Non-pigmented ciliary epithelial cell (primary cell): ENCODE measurements at regions not wholly inside any gene's neighbourhood (a gene's known extent, or its start where the extent isn't known, plus 50 kb on each side); places are given as distances from the start of the nearest gene placed in this dataset.

ENCODE experiments used
- DNase-seq: peaks from one replicate; pipeline ENCODE4 v3.0.0-alpha.2; 2010; ENCODE audit warnings: low read depth

DNA sequence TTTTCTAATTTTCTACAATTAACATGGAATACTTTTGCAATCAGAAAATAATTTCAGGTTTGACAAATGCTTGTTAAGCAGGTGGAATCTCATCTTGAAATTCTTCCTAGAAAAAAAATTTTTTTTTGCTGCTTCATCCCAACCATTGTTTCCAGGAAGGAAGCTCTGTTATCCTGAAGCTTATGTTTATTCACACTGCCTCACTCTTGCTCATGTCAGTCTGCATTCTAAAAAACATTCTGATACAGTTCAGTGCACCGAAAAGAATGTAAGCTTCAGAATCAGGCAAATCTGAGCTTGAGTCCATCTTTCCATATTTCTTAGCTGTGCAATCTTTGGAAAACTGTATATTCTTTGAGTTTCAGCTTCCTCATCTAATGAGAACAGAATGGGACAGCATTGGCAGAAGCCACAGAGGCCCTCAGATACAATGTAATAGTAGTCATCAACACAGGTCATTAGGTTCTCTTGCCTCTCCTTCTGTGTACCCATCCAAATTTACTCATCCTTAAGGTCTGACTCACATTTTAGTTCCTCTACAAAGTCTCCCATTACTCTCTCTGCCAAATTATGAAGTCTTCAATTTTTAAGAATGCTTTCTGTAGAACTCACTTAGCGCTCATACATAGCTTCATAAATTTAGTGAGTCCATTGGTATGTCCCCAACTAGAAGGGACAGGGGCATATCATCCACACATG lies 881.8 kb upstream of the NR2F2 start:
- DNase-seq: no peak

DNA sequence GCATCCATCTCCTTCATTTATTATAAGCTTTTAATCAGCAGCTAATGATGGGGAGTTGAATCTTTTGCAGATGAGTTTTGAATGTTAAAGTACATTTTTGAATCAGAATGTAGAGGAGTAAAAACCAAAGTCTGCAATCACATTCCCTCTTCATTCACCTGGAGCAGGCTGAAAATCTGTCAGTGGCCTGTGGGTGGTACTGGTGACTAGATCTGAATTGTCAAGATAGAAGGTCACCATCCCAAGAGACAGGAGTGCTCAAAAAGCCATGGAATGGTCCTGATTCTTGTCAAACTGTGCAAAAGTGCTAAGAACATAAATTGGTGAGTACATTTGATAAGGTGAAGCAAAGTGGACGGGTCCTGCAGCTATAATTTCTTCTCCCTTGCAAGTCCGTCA lies 881.3 kb upstream of the NR2F2 start:
- no peak for DNase-seq

DNA sequence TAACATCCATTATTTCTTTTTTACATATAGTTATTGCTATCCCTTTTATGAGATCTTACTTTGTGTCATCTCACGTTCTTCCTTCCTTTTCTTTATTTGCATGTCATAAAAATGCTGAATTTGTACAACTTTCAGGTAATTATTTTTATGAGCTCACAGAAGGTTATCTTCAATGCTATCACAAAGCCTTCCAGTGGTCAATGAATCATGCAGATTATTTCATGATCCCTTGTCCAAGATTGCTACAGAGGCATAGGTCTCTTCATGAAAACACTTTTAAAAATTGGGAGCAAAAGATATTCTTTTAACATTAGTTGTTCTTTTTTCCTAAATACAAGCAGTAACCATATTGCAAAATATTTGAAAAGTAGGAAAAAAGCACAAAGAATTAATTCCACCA lies 880.1 kb upstream of the NR2F2 start:
- no peak for DNase-seq

DNA sequence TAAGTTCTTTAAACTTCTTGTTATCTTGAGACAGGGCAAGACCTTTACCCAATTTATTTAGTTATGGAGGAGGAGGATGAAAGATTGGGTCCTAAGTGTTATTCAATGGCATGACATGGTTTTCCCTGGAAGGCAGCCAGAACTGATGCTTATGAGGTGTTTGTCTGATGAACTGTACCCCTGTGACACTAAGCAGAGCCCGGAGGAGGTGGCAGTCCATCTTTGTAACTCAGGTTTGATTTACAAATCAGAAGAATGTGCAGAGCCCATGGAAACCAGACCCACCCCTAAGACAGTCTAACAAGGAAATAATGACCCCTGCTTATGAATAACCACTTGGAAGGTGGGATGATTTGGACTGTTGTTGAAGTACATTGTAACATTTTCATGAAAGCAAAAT lies 878.6 kb upstream of the NR2F2 start:
- no peak for DNase-seq

DNA sequence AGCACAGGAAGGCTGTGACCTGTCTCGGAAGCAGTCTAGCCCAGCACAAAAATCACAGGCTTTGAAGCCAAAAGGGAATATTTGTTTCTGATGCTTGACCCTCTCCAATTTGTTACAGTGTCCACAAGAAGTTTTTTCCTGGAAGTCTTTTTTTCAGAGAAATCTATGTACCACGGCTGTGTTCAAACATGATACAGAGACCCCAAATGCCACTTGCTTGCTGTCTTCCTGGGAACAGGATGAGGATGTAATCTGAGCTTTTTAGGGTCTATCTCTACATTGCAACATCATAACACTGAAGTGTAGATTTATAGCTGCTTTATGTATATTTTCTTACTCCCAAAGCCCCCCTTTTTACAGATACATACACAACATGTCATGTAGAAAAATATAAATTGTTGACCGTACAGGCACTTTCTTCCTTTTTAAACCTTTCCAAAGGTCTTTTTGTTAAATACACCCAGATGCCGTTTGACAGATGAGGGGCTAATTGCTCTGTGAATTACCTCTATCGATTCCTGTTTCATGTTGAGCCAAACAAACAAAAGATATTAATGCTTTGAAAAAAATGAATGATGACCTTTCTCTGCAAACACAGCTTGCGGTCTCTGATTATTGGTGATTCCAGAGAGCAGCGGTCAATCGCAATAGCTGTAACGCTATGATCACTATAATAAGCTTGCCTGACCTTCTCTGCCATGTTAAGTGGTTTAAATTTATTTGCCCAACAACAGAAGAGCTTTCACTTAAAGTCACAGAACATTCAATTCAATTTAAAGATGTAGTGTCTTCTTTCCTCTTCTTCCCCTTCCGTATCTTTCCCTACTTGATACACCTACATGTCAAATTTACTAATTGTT lies 875.9 kb upstream of the NR2F2 start:
- DNase-seq: no peak

DNA sequence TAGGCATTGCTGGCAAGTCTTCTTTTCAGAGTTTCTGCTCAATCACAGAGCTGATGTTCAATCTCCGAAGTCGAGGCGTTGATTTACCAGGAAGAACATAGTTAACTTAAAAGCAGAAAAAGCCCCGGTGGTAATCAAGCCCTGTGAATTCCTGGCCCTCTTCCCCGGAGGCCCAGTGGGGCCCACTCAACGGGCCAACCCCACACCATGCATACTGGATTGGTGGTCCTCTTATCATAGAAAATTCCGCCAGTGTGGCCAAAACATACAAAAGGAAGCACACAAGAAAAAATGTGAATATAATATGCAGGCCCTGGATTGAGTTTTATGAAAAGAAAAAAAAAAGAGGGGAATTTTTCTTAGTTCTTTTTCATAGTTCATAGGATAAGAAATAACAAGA lies 873.0 kb upstream of the NR2F2 start:
- DNase-seq: no peak

DNA sequence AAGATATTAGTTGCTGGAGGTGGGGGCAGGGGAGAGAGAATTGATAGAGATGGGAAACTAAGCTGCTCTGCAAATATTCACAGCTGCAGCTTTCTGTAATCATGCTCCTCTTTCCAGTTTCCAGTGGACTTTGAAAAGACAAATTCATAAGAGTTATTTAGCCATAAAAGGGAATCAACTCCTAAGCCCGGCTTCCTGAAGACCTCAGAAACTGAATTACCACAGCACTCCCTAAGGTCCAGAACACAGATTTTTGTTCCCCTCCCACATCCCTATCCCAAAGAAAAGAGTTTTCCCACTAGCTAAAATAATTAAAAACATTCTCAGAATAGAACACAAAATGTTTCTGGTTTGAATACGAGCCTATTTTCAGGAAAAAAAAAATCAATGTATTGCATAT lies 871.8 kb upstream of the NR2F2 start:
- DNase-seq: no peak

DNA sequence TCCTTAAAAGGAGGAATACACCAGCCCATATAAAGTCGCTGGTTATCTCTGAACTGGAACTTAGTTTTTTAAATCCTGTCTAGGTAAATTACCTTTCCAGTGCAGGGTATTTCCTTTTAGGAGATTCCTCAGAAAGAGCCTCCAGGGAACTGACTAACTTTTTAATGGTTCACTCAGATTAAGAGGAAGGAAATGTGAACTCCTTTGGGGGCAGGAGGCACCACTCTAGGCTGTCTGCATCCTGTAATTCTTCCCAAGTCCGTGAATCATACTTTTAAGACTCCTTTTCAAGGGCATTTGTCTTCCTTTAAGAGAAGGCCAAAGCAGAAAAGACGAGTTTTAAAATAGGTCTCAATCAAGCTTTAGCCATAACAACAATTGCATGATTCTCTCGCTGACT lies 871.2 kb upstream of the NR2F2 start:
- DNase-seq: no peak

DNA sequence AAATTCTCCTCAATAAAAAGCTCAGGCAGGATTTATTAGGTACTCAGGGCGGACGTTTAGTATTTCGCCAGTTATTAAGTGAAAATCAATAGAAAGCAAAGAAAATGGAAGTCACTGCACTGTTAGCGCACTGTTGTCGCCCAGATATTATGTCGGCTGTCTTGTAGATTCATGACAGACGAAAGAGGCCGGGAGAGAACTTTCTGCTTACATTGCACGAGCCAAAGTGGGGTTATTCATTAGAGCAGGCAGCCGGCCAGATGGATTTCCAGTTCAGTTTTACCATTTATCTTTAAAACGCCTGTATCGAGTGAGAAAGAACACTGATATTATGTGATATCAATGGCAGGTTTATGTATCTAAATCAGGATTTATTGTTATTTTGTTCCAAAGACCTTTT lies 866.0 kb upstream of the NR2F2 start:
- no peak for DNase-seq

DNA sequence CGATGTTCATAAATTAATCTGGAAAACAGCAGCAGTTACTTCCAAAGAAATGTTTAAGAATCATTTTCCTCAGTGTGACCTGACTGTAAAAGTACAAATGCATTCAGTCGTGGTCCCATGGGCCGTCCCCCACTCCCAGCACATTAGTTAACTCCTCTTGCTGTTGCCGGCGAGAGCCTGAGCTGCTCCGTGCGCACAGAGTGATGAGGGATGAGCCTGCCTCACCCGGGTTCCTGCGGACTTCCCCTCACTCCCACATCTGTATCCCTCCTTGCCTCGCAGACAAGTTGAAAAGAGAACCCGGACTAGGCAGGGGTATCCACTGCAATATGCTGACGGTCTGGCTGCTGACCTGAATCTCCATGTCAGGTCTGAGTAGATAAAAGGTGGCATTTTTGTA lies 861.7 kb upstream of the NR2F2 start:
- no peak for DNase-seq

DNA sequence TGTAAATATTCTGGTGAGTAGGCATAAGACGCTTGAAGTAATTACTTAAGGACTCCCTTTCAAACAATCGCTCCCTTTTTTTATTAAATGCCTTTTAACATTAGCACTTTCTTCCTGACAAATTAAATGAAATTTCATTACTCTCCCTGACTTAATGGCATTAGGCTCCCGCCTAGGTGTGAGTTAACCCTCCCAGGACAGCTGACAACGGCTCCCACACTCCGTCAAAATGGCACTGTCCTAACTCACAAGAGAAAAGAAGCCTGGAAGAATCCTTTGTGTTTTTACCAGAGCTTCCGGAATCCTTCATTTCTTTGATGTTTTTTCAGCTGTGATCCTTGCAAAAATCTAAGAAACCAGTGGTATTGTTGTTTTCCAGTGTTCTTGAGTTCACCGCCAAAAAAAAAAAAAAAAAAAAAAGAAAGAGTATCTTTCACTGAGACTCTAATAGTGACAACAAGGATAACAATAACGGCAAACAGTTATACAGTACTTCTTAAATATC lies 861.0 kb upstream of the NR2F2 start:
- no peak for DNase-seq

DNA sequence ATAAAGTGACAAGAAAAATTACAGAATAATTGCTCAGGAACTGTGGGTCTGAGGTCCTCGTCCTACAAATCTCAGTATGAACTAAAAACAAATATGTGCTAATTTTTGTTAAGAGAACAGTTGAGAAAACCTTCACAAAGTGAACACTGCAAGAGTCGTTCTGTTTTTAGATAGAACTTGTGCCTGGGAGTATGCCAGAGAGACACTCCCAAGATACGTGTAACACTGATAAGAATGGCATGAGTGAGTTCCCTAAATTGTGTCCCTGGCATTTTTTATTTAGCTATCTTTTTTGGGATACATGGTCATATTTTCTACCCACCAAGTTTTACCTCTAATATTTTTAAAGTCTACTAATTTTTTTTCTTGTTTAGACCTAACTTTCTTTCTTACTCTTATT lies 860.0 kb upstream of the NR2F2 start:
- DNase-seq: no peak

DNA sequence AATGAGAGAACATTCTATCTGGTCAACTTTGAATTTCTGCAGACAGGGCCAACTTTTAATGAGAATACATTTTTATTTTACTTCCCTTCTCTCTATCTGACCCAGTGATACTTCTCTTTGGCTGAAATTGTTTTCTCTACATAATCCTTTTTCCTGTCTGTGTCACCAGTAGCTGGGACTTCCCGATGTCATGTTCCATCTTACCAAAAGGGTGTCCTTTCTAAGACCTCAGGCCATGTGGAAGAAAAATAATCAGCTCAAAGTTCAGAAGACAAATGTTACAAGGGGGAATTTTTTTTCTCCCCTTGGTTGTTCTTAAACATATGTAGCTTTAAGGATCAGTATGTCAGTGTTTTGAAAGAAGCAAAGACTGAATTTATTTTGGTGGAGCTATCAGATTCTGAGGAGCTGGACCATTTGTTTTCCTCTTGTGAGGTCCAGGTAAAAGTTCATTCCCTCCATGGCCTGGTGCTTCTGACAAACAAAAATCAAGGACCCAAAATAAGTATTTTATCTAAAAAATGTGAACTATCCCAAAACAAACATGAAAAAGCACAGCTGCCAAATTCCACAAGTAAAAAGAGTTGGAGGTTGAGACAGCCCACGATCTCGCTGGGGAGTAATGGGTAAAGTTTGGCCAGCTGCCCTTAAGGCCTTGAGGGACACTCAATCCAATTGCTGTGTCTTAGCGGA lies 859.4 kb upstream of the NR2F2 start:
- no peak for DNase-seq

DNA sequence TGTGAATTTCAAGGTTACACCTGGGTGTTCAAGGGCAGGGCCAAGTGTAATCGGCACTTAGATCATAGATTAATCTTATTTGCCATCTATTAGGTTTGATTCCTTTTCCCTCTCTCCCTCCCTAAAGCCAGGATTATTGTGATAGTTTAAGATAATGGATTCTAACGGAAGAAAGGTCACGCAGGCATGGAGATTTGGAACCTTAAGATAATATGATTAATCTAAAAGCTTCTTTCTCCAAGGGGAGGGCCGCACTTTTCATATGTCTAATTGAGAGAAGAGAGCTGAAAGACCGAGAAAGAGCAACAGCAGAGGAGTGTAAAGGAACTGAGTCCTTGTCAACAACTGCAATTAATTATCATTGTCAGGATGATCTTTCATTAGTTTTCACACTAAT lies 858.8 kb upstream of the NR2F2 start:
- no peak for DNase-seq

DNA sequence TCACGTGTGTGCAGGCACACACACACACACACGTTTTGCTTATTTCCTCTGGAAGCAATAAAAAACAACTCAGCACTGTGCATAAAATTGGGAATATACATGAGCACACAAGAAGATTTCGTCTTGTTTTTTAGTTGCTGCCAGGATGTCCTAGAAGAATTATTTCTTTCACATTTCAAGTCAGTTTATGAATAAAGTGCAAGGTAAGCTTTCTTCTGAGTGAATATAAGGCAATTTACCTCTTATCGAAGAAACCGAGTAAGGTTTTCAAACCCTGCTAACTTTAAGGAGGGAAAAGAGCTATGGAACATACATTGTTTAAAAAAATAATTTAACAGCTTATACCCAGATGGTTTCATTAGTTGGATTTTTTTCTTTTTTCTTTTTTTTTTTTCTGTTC lies 855.4 kb upstream of the NR2F2 start:
- no peak for DNase-seq

DNA sequence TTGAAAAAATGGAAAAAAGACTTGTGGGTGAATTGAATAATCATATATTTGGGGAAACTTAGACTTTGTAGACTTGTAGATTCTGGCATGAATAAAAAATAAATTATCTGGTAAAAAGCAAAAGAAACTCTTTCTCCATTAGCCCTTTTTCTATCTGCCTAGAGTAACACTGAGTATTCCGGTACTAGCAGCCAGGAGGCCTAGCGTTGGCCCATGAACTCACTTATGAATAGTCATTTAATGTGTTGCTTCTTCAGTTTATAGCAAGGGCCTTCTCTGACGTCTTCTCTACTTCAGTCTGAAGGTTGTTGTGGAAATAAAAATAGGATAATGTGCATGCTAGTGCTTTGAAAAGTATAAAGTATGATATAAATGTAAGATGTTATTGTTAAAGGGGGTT lies 851.2 kb upstream of the NR2F2 start:
- no peak for DNase-seq

DNA sequence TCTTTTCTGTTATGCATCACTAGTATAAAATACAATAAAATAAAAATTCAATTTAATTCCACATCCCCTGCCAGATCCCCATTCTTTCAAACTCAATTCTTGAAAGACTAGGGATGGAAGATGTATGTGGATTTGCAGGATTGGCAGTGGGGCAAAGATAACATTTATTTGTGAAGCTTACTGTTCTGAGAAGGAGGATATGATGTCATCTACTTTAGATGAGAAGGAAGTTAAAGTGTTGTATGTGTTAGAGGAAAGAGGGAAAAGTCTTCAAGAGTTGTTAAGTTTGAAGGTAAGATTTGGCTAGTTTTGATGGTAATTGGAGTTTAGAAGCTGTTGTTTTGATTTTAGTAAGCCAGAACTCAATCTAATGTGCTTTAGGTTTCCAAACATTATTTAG lies 845.1 kb upstream of the NR2F2 start:
- no peak for DNase-seq

DNA sequence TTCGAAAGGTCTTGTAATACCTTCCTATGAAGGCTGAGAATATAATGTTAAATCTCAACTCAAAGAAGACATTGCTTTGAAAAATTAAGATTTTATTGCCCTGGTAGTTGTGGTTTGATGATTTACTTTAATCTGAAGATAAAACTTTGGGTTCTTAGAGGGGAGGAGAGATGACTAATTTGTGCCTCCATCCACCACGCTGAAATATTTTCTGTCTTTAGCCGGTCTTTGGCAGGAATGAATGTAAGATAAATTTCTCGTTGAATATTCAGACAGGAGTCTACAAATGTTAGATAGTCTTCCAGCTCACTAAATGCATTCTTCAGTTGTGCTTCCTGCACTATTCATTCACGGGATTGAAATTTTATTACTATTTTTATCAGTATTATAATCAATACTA lies 844.3 kb upstream of the NR2F2 start:
- no peak for DNase-seq

DNA sequence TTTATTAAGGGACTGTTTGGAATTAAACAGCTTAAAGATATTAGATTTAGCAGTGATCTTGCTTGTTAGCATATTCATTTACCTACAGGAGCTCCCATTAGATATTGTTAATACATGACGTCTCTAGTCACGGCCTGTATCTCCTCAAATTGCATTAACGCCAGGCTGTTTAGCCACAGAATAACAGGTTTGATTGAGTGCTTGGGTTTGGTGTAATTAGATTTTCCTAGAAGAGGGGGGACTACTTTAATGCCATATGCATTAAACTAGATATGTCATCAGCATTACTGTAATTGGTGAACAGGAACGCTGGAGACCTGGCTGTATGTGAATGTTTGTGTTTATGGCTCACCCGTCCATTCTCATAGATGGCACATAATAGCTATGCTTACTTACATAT lies 841.4 kb upstream of the NR2F2 start:
- DNase-seq: no peak

DNA sequence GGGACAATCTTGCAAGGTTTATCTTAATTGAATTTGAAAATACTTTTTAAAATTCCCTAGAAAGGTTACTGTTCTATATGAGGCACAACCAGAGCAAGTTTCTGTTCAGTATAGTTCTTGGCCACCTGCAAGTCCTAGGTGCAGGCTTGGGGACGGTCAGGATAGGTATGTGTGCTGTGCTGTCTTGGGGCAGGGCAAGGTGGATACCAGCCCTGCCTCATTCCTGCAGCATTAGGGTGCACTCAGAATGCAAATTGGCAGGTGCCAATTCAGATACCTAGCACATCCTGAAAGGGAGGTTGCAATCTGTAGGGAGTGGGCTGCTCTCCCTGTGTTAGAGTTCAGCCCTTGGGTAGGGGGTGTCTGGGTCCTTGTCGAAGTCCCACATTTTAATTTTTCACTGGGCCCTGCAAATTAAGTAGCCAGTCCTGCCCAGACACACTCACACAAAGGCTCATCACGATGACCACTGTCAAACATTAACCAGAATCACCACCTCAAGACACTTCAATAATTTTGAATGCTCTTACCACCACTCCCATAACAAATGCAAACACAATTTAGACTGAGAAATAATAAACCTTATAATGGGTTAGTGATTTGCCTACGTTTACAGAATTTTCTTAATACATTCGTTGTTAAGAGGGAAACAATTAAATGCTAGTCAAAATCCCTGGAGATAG lies 838.0 kb upstream of the NR2F2 start:
- no peak for DNase-seq

DNA sequence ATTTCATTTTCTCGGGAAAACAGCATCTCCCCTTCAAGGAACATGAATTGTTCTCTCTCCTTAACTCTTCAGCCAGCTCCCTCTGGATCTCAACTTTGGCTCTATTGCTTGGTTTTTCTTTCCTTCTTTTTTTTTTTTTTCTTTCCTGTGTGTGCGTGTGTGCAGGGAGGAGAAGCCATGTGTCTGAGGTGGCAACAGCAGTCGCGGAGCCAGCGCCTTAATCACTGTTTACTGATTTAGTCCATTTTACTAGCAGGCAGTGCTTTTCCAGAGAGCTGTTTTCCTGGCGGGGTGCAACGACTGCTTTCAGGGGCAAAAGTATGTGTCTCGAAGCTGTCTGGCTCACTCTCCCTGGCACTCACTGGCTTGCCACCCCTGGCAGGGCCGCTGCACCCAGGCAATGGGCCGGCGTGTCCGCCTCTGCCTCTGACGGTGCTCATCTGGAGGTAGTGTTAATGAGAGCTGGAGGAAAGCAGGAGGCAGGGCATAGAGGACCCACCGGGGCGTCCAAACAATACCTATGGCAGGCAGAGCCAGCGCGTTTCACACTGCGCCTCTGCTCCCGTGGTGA lies 835.4 kb upstream of the NR2F2 start:
- no peak for DNase-seq

DNA sequence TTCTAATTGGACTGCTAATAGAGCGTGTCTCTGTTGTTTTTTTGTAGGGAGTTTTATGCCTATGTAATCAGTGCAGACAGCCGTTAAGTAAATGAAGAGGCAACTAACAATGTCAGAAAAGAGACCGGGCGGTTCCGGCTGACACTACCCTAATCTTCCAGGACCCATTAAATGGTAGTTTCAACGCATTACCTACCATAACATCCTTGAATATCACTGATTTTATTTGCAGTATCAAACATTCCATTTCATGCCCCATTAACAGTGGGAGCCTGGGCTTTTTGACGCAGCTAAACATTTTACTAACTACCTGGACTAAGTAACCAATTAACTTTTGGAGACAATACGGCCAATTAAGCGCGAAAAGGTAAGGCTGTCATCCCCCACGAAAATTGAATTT lies 832.9 kb upstream of the NR2F2 start:
- no peak for DNase-seq
